ENCODE measurements at regions not wholly inside any gene's neighbourhood (a gene's known extent, or its start where the extent isn't known, plus 50 kb on each side); places are given as distances from the start of the nearest gene placed in this dataset.

DNA sequence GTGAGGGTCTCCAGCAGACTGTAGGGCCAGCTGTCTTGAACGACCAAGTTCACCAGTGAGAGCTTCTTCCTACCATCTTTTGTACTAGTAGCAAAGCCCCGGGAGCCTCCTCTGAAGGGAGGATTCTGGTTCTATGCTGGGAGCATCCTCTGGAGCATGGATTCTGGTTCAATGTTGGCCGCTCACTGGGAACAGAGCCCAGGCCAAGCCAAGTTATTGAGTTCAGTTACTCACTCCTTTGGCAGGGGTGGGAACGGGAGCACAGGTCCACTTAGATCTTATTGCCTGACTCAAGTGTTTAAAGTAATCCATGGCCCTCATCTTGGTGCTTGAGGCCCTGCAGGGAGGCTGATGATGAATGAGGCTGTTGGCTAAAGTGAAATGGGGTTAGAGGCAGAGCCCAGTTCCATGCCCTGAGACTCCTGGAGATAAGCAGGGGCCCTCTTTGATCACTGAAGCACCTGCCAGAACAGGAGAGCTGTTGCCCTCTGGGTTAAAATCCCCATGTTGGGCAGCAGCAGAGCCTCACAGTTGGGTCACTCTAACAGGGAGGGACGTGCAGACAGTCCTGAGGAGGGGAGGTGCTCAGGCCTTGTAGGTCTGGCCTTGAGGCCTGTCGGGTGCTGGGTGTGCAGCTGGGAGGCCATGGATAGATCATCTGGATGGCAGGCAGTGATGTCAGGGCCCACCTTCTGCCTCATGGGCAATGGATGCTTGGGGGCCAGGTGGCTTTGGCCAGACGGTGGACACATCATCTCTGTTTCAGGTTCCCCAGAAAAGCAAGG is 98.3 kb upstream of the SYNDIG1 start:
- TF ChIP-seq, protein P1, sequence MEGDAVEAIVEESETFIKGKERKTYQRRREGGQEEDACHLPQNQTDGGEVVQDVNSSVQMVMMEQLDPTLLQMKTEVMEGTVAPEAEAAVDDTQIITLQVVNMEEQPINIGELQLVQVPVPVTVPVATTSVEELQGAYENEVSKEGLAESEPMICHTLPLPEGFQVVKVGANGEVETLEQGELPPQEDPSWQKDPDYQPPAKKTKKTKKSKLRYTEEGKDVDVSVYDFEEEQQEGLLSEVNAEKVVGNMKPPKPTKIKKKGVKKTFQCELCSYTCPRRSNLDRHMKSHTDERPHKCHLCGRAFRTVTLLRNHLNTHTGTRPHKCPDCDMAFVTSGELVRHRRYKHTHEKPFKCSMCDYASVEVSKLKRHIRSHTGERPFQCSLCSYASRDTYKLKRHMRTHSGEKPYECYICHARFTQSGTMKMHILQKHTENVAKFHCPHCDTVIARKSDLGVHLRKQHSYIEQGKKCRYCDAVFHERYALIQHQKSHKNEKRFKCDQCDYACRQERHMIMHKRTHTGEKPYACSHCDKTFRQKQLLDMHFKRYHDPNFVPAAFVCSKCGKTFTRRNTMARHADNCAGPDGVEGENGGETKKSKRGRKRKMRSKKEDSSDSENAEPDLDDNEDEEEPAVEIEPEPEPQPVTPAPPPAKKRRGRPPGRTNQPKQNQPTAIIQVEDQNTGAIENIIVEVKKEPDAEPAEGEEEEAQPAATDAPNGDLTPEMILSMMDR (IDR thresholded peaks at IDR 0.05), result no peak
- TF ChIP-seq EP300 (IDR thresholded peaks at IDR 0.05), result no peak
- no peak for TF ChIP-seq POLR2A (IDR thresholded peaks at IDR 0.05)

Data from tibial nerve (tissue), 4 donors.